C4-2B (cell line): ENCODE measurements at regions not wholly inside any gene's neighbourhood (a gene's known extent, or its start where the extent isn't known, plus 50 kb on each side); places are given as distances from the start of the nearest gene placed in this dataset.

Experiments
- CTCF ChIP-seq: fragments of 450-650 bp; conservative IDR thresholded peaks from 2 replicates; pipeline ENCODE4 v1.5.1; 2017; ENCODE audit warnings: mild to moderate bottlenecking
- ZFX ChIP-seq: fragments of 450-650 bp; IDR thresholded peaks from 2 replicates; pipeline ENCODE4 v1.6.1; 2017

GRCh38 chr18:38415811-38416210 is 850.2 kb upstream of the CELF4 start:
- TF ChIP-seq CTCF (no peak), ZFX (no peak)
